ENCODE measurements at regions not wholly inside any gene's neighbourhood (a gene's known extent, or its start where the extent isn't known, plus 50 kb on each side); places are given as distances from the start of the nearest gene placed in this dataset.
"Not testable (repeated sequence)": the region's sequence is repeated elsewhere in the genome, so short reads cannot be mapped to it uniquely, and the experiment has no call there.

DNA sequence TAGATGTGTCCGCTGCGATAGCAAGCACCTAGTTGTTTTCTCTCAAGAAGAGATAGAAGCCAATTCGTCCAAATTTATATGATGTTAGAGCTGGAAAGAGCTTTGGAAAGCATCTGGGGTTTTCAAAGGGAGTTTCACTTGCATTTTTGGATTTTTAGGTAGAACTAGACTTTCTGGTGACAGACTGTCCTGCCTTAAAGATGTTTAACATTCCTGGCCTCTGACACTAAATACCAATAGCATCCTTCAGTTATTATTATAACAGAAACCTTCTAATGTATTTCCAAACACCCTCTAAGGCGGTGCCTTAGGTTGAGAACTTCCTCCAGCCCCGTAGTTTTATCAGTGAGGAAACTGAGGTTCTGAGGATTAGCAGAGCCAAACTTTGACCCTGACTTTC is 305.3 kb downstream of the SATB1 start:
- DNase-seq: no peak

DNA sequence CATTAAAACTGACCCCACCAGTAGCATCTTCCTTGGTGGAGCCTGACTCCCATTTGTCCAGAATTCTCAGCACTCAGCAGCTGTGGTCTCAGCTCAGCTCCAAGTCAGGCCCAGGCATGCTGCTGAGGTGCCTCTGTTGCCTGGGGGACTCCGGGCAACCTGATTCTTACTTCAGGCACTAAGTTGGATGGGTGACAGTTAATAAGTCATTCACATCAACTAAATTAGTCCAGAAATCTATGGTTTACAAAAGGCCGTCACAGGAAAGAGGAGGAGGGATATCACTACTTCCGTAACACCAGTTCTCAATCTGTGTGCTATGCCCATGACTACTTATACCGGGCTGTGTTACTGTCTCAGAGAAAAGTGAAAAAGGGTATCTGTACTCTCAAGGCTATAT is 310.2 kb downstream of the SATB1 start:
- no peak for DNase-seq

DNA sequence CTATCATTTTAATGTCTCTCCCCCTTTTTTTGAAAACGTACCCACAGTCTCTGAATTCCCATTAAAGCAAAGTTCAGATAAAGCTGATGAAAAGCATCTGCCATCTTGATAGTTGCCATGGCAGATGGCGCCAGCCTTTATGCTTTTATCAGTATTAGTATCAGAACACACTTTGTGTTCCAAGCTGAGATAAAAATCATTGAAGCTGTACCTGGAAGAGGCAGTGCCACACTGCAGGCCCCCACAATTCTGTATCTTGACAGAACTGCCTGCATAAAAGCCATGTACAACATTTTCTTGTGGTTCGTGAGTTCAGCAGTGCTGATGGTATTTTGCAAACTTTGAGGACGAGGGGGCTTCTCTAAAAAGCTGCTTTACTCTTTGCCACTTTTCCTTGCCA is 311.7 kb downstream of the SATB1 start:
- DNase-seq: no peak

DNA sequence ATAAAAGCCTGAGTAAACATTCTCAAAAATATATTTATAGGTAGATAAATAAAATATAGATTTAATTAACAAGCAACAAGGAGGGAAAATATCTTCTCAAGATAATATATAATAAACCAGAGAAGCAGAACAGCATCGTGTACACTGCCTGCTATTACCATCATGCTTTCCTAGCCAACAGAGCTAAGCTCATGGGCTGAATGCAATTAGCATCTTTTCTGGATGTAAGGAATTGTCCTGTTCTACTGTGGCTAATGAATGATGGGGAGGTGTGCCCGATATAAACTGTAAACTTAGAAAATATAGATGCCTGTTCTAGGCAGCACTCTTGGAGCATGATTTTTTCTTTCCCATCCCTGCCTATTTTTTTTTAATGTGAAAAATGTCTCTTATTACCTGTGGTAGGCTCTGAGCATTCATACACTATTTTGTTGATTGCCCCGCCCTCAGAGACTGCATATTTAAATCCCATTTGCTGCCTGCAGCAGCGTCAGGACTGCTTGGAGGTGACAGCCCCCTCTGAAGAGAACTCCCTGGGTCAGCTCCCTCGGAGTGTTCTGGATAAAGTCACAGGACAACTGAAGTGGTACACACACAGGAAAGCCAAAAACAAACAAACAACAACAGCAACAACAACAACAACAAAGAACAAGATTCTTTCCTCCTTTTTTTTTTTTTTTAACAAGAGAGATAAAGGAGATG is 312.3 kb downstream of the SATB1 start:
- no peak for DNase-seq

DNA sequence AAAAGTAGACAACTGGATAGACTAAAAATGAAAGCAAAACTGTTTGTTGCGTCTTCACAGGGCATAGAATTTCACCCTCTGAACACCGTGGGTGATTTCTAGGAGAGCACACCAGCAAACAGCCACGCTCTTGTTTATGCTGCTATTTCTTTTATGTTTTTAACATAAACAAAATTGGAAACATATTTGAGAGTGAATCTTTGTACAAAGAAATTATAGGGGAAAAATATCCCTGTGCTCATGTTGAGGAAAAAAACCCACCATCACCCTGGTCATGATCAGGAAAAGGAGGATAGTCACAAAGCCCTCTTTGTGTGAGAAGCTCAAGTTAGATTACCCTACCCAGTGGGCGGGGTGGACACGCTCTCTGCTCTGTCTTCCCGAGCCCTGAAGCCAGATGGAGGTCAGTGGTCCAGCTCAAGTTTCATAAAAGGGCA is 313.3 kb downstream of the SATB1 start:
- DNase-seq: no peak

DNA sequence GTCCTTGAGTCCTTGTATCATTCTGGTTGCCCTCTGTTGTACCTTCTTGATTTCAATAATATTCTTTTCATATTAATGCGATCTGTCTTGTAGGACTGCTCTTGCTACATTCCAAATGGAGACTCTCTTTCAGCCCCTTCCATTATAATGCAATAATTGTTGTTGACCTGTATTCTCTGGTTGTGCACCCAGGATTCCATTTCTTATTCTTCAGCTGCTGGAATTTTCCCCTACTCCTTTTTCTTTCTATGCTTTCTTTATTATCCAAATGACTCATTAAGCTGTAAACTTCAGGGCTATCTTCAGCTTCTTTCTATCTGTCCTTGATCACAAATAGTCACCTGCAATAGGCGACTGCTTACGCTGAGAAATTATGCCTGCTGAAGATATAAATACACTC is 321.5 kb downstream of the SATB1 start:
- no peak for DNase-seq

DNA sequence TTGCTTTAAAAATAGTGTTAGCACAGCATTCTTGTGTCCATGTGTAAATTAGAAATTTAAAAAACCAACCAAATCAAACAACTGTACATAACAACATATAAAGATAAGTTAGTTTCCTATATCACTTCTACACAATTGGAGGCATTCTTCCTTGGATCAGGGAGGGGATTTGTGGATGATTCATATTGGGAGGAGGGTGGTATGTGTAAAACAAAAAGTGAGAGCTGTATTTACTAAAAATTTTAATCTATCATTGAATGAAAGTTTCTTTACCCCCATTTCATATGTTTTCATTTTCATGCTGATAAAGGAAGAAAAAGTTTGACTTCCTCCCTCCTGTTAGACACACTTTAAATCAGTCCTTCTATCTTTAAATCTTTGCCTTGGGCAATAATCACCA is 325.0 kb downstream of the SATB1 start:
- DNase-seq: no peak

DNA sequence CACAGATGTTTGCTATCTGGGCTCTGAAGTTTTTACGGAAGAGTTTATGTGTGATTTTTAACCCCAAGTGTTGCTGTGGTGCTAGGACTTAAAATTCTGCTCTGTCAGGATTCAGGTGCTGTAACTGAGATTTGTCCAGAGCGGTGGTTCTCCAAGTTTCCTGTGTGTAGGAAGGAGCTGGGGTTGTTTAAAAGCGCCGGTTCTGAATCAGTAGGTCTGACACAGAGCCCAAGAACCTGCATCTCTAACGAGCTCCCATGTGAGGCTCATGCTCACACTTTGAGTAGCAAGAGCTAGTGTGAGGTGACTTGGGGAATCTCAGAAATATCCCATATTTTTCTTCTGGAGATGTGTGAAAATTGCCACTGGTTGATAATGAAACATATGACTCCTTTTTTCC is 325.5 kb downstream of the SATB1 start:
- no peak for DNase-seq

DNA sequence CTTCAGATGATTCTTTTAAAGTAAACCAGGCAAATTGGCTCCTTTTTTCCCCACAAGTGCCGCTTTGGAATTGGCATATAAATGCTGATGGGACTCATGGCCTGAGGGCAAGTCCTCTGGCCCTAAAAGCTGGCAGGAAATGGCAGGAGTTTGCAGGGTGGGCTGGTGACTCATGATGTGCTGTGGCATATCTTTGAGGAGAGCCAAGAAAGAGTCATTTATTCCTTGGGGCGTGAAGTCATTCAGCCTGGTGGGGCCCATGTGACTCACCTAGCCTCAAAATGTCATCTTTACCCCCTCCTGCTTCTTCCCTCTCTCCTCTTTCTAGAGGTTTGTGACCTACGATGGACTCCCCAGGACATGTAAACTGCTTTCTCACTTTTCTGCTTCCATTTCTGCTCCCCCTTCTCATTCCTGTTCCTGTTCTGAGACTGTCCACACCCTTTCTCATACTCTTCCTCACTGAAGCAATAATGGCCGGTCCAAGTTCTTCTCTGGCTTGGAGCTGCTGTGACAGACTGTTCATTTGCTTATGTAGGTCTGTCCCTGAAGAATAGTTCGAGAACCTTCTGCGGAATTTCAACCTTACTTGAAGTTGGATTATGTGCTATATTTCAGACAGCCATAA is 326.1 kb downstream of the SATB1 start:
- DNase-seq: no peak

DNA sequence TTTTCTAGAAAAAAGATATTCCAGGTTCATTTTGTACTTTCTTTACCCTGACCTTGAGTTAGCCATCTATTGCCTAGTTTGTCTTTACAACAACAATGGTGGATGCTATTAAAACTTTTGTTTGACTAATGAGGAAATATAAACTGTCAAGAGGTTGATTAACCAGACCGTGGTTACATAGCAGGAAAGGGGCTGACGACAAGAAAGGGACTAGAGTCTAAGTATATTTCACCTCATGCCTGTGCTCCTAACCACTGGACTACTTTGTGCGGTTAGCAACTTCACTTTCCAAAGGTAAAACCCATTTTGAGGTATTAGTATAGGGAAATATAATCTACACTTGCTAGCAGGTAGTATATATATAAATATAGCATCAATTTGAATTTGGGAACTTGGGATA is 327.1 kb downstream of the SATB1 start:
- no peak for DNase-seq

DNA sequence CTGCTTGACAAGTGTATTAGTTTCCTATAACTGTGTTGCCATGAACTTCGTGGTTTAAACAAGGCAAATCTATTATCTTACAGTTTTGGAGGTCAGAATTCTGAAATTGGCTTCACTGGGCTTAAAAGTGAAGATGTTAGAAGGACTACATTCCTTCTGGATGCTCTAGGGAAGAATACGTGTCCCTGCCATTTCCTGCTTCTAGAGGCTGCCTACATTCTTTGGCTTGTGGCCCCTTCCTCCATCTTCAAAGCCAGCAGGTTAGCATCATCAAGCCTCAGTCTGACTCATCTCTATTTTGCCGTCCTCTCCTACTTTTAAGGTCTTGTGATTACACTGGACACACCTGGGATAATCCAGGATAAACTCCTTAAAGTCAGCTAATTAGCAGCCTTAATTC is 327.7 kb downstream of the SATB1 start:
- no peak for DNase-seq

DNA sequence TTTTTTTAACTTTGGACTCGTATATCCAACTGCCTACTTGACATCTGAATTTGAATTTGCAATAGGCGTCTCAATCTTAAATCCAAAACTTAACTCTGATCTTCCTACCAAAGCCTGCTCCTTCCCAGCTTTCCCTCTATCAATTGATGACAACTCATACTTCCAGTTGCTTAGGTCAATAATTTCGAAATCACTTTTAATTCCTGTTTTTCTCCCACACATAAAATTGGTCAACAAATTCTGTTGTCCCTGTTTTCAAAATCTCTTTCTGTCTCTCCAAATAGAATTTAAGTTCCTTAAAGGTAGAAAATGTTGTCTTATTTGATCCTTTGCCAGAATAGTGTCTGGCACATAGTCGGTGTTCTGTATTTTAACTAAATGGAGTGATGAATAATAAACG is 332.4 kb downstream of the SATB1 start:
- no peak for DNase-seq

DNA sequence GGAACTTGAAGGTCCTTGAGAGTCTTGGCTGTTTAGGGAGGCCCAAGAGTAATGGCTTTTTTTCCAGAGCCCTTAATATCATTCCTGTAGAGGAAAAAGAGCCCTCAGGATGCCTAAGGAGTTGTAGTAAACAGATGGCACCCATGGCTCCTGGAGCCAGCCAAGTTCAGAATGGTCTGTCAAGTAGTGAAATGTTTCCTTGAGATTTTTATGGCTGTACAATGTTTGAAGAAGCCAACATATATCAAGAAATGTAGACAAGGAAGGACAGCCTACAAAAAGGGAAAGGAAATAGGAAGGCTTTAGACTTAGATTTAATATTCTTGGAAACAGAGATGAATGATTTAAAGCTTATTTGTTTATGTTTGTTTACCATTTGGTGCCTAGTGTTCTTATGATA is 334.8 kb downstream of the SATB1 start:
- no peak for DNase-seq

DNA sequence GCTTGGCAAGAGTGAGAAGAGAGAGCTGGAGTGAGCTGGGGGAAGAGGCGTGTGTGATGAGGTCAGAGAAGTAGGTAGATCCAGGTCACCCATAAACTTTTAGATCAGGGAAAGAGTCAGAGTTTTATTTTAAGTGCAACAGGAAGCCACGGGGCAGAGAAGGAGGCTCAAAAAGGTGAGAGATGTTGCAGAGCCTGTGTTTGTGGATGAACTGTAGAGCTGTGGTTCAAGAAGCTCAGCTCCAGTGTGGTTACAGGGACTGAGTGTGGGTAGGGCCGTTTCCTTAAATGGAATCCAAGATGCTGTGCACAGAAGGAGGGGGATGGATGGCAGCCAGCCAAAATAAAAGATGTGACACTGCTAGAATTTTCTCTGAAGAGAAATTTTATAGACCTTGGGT is 337.2 kb downstream of the SATB1 start:
- DNase-seq: no peak

DNA sequence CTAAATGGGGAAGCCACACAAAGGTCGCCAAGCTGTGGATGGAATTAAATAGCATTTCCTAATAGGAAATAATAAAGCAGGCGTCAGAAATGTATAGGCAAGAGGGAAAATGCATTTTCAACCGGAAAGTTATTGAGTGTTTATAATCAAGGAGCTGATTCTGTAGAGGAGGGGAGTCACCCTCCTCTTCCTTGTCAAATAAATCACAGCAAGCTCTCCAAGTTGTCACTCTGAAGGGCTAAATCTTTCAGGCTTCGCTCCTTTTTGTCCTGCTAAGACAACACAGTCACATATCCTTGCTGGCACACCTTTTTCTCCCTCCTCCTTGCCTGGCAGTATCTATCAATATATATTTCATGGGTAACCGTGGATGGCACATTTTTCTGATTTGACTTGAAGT is 338.4 kb downstream of the SATB1 start:
- no peak for DNase-seq

DNA sequence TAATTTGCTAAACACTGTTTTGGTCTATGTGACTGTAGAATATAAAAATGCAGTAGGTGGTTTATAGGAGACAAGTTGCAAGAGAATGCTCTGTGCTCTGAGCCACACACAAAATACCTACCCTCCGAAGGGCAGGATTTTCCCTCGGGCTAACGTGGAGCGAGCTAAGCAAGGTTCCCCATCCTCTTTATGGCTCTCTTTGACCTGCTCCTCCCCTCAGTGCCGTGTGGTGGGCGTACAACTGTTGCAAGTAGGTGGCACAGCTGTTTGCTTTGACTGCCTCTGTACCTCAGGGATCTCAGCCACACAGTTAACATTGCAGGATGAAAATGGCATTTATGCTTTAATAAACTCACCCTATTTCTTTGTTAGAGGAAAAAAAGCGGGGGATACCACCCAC is 339.1 kb downstream of the SATB1 start:
- DNase-seq: no peak

DNA sequence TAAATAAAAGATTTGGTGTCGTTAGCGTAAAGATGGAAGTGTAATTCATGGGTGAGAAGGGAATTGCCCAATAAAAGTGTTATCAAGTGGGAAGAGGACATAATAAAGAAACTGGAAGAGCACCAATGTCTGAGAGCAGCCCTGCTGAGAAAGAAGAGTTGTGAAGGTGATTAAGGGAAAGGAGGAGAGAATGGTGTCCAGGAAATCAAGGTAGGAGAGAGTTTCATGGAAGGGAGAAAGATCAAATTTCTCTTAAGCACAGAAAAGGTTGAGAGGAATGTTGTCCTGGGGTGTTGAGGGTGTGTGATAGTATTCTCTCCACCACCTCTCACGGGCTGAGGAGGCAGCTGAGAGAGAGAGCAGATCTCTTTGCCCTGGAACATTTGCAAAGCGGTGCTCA is 339.7 kb downstream of the SATB1 start:
- DNase-seq: no peak

DNA sequence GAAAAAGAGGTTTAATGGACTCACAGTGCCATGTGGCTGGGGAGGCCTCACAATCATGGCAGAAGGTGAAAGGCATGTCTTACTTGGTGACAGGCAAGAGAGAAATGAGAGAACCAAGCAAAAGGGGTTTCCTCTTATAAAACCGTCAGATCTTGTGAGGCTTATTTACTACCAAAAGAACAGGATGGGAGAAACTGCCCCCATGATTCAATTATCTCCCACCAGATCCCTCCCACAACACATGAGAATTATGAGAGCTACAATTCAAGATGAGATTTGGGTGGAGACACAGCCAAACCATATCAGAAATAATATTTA is 340.8 kb upstream of the TBC1D5 start:
- not testable (repeated sequence) for DNase-seq

DNA sequence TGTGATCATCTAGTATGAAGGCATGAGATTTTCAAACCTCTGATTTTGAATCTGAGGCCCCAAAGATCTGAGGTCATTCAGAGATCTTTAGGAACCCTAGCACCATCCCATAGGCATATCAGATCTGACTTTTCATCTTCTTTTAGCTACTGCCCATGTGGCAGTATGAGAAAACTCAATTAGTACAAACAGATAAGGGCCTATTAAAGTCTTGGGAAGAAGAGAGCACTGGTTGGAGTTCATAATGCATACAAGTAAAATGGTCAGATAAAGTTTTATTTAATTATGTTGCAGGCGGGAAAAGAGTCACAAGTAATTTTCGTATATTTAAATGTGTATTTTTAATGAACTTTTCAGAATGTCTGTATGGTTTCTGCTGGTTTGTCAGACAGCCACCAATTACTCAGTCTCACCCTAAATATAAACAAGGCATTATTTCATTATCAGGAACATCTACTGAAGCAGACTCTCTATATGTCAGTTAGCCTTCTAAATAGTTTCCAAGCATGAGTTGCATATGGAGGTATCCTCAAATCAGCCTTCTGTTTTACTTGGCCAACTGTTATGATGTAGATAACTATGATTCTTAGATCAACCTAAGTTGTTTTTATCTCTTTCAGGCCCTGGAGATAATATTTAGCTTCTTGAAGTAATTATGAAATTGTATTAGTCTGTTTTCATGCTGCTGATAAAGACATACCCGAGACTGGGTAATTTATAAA is 340.3 kb upstream of the TBC1D5 start:
- no peak for DNase-seq

DNA sequence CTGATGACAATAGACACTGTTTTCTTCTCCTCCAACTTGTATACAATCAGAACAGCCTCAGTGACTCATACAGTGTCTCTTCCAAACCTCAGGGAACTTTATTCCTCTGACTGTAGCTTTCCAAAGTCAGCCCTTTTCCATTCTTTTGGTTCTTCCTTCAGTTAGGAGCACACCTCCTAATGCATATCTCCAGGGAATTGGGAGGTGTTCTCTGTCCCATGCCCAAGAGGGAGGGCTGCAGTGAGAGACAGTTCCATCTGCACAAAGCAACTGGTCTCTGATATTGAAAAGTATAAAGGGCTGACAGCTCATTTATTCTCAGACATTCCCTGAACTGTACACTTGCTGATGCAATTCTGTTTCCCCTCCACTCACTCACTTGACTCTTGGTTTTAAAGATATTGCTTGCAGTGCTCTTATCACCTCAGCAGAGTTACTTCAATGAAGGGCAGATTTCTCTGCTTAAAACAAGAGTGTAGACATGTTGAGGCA is 337.8 kb upstream of the TBC1D5 start:
- DNase-seq: no peak

DNA sequence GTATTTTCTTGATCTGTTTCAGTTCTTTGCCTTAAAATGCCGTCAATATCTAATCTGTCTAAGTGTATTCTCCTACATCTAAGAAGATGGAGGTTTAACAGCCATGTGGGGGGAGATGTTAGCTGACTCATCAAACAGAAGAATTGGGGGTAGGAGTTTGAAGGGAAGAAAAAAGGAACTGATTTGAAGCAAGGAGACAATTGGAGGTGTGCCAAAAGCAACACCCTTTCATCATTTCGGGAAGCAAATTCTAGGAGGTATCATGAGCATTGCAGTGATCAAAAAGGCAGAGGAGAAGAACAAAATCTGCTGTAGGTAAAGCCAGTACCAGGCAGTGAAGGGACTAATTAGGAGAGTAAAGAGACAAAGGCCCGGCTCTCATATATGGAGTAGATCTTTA is 337.3 kb upstream of the TBC1D5 start:
- DNase-seq: no peak

DNA sequence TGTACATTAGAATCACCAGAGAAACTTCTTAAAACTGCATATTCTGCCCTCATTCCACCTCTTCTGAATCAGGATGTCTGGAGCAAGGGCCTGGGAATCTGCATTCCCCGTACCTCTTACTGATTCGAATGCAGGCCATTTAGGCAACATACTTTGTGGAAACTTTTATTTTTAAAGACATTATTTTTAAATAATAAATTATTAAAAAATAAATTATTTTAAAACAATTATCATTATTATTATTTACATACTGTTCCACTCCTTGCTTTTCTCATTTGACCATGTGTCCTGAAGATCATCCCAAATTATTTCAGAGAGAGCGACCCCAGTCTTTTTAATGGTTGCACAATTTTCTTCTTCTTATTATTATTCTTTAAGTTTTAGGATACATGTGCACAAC is 336.6 kb upstream of the TBC1D5 start:
- DNase-seq: no peak

DNA sequence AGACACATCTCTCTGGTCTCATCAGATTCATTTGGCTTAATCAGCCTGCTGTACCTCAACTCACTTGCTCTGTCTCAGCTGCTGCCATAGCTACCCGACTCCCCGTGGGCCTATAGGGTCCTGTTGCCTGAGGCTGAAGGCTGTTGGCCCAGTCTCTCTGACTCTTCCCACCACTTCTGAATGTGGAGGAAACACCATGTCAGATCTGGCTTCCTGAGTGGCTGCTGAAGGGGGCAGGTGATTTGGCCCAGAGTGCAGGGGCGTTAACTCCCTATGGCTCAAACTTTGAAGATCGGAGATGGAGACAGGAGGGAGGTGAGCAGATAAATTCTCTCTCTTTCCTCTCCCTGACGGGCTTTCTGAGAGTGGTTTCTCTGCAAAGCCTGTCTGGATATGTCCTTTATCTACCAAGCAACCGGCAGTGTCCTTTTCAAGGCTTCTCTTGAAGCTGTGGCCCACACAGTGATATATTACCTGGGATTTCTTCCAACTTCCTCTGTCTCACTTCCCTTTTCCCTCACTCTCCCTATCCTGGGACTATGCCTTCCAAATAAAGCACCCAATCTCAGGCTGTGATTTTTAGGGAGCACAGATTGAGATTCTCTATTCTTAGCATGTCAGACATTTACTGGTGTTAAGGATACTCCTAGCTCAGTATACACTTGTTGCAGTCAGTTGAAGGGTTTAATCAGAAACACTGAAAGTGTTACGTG is 334.9 kb upstream of the TBC1D5 start:
- no peak for DNase-seq

DNA sequence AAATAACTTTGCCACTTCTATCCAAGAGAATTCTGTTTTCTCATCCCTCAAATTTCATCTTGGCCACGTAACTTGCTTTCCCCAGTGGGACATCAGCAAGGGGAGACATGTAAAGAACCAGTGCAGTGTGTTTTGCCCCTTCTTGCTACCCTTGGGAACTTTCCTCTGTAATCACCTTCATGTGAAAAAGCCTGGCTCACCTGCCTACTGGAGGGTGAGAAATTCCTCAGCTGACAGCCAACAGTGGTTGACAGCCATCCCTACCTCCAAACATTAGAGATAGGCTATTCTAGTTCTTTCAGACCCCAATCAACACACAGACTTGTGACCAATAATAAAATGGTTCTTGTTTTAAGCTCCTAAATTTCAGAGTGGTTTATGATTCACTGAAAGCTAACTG is 333.9 kb upstream of the TBC1D5 start:
- no peak for DNase-seq
